HG02981 (cell line): ENCODE measurements at regions not wholly inside any gene's neighbourhood (a gene's known extent, or its start where the extent isn't known, plus 50 kb on each side); places are given as distances from the start of the nearest gene placed in this dataset.
"Not testable (repeated sequence)": the region's sequence is repeated elsewhere in the genome, so short reads cannot be mapped to it uniquely, and the experiment has no call there.

Experiments used
- ATAC-seq: cut with Tn5 transposase; IDR thresholded peaks from one replicate; pipeline ENCODE4 v1.9.1; 2021; ENCODE audit warnings: mild to moderate bottlenecking, moderate library complexity; ENCODE audit not compliant: unreplicated experiment

GRCh38 chr21:20425856-20426255 lies 572.4 kb upstream of the NCAM2 start:
- no peak for ATAC-seq

DNA sequence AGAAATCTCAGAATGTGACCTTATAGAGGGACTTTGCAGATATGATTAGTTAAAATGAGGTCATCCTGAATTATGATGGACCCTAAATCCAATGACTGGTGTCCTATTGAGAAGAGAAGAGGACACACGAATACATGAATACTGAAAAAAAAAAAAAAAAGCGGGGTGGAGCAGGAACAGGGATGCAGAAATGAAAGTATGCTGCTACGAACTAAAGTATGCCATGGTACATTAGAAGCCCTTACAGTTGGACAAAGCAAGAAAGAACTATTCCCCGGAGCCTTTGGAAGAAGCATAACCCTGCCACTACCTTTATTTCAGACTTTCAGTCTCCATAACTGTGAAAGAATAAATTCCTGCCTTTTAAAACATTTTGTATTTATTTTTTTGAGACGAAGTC lies 557.9 kb upstream of the NCAM2 start:
- ATAC-seq, result no peak

DNA sequence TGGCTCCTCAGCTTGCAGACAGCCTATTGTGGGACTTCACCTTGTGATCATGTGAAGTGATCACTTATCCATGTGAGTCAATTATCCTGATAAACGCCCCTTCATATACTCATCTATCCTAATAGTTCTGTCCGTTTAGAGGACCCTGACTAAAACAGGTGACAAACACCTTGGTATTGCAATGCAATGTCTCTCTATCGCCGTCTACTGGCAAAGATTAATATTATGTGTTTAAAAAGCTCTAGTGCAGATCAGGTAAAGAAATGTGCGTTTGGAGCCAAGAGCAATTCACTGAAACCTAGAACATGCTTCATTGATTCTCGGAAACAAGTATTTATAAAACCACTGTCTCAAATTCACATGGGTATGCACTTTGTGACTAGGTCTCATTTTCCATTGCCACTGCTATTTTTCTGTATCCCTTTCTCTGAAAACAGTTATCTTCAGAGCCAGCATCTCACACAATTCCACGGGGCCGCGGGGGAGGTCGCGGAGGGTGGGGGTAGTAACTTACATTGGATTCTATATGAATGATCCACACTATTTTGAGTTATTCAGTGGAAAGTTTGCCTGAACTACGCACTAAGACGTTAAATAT lies 554.6 kb upstream of the NCAM2 start:
- ATAC-seq, result no peak

GRCh38 chr21:20445971-20446370 lies 552.2 kb upstream of the NCAM2 start:
- no peak for ATAC-seq

DNA sequence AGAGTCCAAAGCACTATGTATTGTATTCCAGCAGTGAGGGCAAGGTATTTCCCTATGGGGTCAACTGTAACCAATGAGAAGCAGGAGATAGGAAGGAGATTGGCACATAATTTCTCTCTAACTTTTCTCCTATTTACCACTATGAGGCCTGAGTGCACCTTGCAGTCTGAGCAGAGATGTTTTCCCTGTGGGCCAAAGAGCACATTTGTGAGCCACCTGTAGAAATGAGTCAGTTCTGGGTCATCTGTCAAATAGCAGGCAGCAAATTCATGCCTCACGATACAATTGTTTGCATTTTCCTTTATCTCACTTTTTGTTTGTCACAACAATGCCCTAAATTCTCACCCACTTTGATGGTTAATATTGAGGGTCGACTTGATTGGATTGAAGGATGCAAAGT lies 547.2 kb upstream of the NCAM2 start:
- ATAC-seq, result no peak

- no peak for ATAC-seq
Measured at GRCh38 chr21:20452935-20453334, 545.3 kb upstream of the NCAM2 start.

- no peak for ATAC-seq
Measured at GRCh38 chr21:20459838-20460237, 538.4 kb upstream of the NCAM2 start.

GRCh38 chr21:20463362-20463761 lies 534.8 kb upstream of the NCAM2 start:
- ATAC-seq, result no peak

- ATAC-seq, result no peak
Measured at GRCh38 chr21:20469361-20469760, 528.8 kb upstream of the NCAM2 start.

DNA sequence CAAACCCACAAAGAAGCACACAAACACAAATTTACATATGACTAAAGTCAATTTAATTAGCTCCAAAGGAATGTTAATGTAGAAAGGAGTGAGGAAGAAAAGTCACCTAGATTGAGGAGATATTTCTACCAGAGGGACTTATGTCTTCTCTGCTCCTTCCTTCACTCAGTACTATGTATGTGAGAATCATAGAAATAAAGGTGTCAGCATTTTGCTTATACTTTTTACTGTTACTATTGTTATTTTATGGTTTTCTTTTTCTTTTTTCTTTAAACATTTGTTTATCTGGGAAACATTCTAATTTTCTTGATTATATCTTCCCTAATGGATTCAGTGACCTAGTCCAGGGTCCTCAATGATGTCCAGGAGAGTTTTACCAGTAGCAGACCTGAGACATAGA lies 511.9 kb upstream of the NCAM2 start:
- no peak for ATAC-seq

- not testable (repeated sequence) for ATAC-seq
Measured at GRCh38 chr21:20502915-20503314, 495.3 kb upstream of the NCAM2 start.

GRCh38 chr21:20507783-20508182 lies 490.4 kb upstream of the NCAM2 start:
- no peak for ATAC-seq

DNA sequence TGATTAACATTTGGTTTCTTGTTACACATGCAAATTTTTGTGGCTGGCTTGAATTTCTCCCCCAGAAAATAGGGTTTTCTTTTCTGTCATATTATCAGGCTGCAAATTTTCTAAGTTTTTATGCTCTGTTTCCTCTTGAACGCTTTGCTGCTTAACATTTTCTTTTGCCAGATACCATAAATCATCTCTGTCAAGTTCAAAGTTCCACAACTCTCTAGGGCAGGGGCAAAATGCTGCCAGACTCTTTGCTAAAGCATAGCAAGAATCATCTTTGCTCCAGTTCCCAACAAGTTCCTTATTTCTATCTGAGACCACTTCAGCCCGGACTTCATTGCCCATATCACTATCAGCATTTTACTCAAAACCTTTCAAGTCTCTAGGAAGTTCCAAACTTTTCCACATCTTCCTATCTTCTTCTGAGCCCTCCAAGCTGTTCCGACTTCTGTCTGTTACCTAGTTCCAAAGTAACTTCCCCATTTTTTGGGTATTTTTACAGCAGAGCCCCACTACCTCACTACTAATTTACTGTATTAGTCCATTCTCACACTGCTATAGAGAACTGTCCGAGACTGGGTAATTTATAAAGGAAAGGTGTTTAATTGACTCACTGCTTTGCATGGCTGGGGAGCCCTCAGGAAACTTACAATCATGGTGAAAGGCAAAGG lies 486.9 kb upstream of the NCAM2 start:
- no peak for ATAC-seq

DNA sequence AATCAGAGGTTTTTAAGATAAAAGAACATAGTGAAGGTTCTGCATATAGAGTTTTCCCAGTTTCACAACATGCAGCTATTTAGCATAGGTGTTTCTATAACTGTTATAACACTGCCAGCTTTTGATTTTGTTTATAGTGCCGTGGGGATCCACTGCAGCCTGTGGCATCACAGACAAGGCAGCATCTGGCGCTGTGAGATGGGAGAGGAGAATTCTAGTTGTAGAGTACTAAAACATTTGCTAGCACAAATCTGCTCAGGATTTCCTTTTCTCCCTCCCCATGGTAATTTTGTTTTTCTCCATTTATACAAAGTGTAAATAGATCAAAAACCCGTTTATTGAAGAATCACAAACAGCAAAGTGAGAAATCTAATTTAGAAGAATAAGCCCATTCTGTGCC lies 482.8 kb upstream of the NCAM2 start:
- no peak for ATAC-seq

DNA sequence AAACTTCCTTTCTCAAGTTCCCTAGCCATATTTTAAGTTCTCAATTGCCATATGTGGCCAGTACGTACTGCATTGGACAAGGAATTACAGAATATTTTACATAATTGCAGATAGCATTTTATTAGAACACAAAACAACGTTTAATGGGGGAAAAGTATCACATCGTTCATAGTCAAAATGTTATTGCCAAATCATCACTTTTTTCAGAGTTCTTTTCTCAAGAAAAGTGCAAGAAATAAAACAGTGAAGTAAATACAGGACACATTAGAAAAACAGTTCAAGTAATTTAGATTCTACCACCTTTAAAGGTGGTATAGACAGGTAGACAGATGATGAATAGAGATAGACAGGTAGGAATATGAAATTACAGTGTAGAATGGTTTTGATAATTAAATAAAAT lies 479.1 kb upstream of the NCAM2 start:
- no peak for ATAC-seq

DNA sequence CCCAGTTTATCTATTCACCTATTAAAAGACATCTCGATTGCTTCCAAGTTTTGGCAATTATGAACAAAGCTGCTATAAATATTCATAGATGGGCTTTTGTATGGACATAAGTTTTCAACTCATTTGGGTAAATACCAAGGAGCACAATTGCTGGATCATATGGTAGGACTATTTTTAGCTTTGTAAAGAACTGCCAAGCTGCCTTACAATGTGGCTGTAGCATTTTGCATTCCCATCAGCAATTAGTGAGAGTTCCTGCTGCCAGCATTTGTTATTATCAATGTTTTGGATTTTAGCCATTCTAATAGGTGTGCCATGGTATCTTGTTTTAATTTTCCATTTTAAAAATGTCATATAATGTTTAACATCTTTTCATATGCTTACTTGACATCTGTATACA lies 475.6 kb upstream of the NCAM2 start:
- ATAC-seq, result no peak

DNA sequence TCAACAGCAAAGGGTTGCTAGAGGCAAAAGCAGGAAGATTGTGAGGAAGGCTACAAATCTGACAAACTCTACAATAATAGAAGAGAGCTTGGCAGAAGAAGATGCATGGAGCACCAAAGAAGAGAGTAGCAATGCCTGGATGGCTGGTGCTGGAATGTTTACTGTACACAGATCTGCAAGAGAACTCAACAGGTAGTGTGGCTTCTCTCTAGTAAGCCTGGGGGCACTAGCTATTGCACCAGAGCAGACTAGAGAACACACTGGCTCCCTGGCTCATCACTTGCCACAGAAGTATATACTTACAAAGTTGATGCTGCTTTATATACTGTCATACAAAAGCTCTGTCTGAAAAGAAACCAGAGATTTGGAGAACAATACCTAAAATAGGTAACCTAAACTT lies 475.0 kb upstream of the NCAM2 start:
- no peak for ATAC-seq

DNA sequence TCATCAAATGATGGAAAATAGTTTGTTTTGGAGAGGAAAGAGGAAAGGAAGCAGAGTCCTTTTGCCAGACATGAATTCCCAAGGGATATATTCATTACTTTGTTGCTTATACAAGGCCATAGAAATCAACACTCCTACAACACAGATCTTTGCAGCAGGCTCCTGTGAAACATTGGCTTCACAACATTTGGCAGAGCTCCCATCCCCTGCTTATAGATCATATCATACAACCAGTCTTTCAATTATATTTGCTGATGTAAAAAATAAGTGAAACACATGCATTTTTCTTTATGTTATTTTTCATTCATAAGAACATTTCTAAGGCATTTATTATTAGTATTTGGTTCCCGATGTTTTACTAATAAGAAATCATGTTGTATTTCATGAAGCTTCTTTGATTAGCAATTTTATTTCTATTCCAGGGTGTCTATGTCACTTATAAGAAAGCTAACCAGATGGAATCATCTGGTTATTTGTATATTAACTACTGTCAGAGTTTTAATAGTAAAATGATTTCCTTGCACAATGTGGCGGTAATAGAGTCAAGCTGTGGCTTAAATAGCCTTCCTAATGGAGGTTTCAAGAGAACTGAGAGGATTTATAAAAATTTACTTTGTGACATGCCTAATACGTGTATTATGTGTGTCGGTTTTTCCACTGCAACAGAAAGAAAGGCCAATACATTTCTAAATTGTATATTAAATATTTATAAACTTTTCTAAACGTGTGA lies 470.3 kb upstream of the NCAM2 start:
- ATAC-seq, result no peak

DNA sequence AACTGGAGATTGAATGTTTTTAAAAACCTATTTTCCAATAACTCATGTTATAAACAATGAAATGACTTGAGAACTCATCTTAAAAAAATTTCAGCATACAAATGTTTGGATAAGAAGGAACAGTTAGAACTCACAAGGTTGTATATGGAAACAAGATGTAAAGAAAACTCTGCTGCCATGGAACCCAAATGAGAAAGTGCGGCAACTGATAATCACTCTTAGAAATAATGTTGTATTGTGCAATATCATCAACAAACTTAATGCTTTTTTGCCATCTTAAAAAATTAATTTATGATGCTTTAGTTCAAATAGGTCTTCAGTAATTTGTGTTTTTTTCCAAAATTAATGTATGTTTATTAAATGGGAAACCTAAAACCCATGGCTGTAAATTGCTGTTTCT lies 461.1 kb upstream of the NCAM2 start:
- no peak for ATAC-seq

DNA sequence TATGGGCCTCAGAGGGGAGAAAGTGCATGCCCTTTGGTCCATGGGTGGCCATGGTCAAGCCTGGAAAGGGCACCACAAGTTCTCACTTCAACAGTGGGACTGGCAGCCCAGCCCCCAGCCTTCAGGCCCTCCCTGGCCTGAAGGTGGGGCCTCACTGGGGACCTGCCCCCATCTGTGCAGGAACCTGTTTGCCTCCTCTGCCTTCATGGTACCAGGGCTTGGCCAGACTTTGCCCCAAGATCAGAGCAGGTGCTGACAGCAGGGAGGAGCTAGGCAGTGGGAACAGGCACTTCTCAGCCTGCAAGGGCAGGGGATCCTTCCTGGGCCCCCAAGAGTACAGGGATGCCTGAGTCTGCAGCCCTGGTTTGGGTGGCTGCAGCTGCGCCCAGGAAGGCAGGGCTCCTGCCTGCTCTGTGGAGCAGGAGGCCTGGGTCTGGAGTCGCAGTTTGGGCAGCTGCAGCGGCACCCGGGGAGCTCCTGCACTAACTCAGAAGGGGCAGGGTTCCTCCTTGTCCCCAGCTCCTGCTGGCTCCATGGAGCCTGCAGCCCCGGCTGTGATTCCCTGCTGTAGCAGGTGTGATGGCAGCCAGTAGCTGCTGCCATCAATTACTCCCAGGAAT lies 460.1 kb upstream of the NCAM2 start:
- ATAC-seq, result no peak

DNA sequence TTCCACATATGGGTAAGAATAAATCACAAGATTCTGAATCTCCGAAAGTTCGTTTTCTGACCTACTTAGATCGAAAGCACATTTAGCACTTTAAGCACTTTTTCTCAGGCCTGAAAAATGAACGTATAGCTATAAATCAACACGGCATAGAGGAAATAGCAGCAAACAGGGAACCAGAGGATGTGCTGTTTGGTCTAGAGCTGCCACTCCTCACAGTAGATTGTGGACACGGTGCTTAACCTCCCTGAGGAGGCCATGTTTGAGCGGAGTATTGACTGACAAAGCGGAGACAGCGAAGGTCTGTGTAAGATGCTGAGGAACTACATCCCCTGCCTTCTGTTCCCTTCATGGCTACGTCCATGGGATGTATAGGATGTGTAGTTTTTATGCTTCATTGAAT lies 452.8 kb upstream of the NCAM2 start:
- no peak for ATAC-seq

DNA sequence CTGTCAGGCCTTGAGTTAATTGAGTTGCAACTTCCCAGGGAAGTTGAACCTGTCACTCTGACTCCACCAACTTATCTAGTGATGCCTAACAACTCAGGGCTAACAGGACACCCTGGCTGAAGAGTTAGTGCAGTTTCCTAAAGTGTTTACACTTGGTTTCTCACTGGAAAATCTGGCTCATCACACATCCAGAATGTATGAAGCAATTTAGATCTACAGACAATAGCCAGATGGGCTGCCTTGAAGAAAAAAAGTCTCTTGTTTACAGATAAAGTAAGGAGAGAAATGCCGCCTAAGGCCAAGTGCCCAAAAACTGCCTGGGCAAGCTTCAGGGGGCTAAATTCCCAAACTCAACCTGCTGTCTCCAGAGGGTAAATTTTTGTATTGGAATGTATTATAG lies 446.3 kb upstream of the NCAM2 start:
- ATAC-seq, result no peak
